OCI-LY3 (cell line): ENCODE measurements at regions not wholly inside any gene's neighbourhood (a gene's known extent, or its start where the extent isn't known, plus 50 kb on each side); places are given as distances from the start of the nearest gene placed in this dataset.

Source experiments
- EZH2phosphoT487 ChIP-seq: fragments of 200-600 bp; shearing (Covaris generic); IDR thresholded peaks from 2 replicates; pipeline ENCODE4 v1.6.1; 2018; ENCODE audit warnings: antibody characterized with exemption, mixed run types, low read depth
- TF ChIP-seq, protein P1 (sequence below): fragments of 200-600, 300-600 bp; sonication (generic); IDR thresholded peaks from 2 replicates; pipeline ENCODE4 v1.5.1; 2014; ENCODE audit warnings: antibody characterized with exemption, low read length, low read depth

DNA sequence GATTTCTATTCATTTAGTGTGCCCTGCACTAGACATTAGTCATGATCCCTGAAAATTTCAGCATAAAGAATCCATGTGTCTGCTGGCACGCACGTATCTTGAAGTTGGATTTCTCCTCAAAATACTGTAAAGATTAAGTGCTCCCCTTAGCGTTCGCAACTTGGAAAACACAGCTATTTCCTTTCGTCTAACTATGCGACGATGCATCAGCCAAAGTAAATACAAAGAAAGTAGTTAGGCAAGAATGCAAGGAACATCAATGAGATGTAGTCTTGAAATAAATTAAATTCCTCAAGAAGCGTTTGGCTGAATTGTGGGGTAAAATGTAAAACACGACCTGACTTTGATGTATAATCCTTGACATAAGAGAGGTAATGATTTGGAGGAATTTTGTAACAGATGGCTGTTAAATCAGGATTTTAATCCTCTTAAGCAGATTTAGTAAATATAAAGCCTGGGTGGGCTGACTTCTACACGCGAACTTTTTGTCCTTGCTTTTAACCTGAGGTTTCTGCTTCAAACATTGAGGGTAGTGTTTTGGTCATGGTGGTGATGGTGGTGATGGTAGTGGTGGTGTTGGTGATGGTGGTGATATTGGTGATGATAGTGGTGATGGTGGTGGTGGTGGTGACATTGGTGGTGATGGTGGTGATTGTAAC is 88.2 kb downstream of the FOXF2 start:
- TF ChIP-seq, protein P1, sequence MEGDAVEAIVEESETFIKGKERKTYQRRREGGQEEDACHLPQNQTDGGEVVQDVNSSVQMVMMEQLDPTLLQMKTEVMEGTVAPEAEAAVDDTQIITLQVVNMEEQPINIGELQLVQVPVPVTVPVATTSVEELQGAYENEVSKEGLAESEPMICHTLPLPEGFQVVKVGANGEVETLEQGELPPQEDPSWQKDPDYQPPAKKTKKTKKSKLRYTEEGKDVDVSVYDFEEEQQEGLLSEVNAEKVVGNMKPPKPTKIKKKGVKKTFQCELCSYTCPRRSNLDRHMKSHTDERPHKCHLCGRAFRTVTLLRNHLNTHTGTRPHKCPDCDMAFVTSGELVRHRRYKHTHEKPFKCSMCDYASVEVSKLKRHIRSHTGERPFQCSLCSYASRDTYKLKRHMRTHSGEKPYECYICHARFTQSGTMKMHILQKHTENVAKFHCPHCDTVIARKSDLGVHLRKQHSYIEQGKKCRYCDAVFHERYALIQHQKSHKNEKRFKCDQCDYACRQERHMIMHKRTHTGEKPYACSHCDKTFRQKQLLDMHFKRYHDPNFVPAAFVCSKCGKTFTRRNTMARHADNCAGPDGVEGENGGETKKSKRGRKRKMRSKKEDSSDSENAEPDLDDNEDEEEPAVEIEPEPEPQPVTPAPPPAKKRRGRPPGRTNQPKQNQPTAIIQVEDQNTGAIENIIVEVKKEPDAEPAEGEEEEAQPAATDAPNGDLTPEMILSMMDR = no peak
- no peak for TF ChIP-seq EZH2phosphoT487
